Breast epithelium (tissue), 4 donors: ENCODE measurements at regions not wholly inside any gene's neighbourhood (a gene's known extent, or its start where the extent isn't known, plus 50 kb on each side); places are given as distances from the start of the nearest gene placed in this dataset.

Source experiments
- DNase-seq, 2 donors: peaks; one replicate each; pipeline ENCODE4 v3.0.0-alpha.2; 2019; ENCODE audit warnings: low spot score in 2 of 2
- H3K27ac ChIP-seq, 2 donors: fragments of 200-600 bp; sonication (generic) in 1 of 2; one replicate each; pipeline ENCODE4 v1.5.1; 2016 to 2019; ENCODE audit warnings: mild to moderate bottlenecking in 1 of 2
- H3K27me3 ChIP-seq, 2 donors: fragments of 200-600 bp; sonication (generic) in 1 of 2; one replicate each; pipeline versions ENCODE4 v1.5.1 to v1.6.0; 2017 to 2019; ENCODE audit warnings: control low read depth in 1 of 2, mild to moderate bottlenecking in 1 of 2
- H3K36me3 ChIP-seq: fragments of 200-600 bp; one replicate; pipeline ENCODE4 v1.5.1; 2019
- H3K4me1 ChIP-seq, 2 donors: fragments of 200-600 bp; sonication (generic); one replicate each; pipeline ENCODE4 v1.5.1; 2016 to 2019; ENCODE audit warnings: control low read depth in 1 of 2
- H3K4me3 ChIP-seq, 3 donors: fragments of 200-600 bp; sonication (generic); 1 replicate in 2 of 3; 2 replicates in 1 of 3; pipeline ENCODE4 v1.5.1; 2016 to 2019; ENCODE audit warnings: mild to moderate bottlenecking in 3 of 3, moderate library complexity in 2 of 3
- H3K9me3 ChIP-seq, 2 donors: fragments of 200-600 bp; sonication (generic) in 1 of 2; one replicate each; pipeline ENCODE4 v1.5.1; 2016 to 2019; ENCODE audit warnings: control low read depth in 1 of 2
- CTCF ChIP-seq, 3 donors: fragments of 450-650 bp; IDR thresholded peaks; one replicate each; pipeline ENCODE4 v1.5.1; 2016 to 2017; ENCODE audit warnings: antibody characterized with exemption in 3 of 3, mild to moderate bottlenecking in 3 of 3, moderate library complexity in 3 of 3
- POLR2A ChIP-seq: fragments of 450-650 bp; IDR thresholded peaks from one replicate; pipeline ENCODE4 v1.6.1; 2016; ENCODE audit warnings: antibody characterized with exemption, mild to moderate bottlenecking, moderate library complexity
- POLR2AphosphoS5 ChIP-seq, 3 donors: sonication (generic); formaldehyde crosslinking; IDR thresholded peaks; one replicate each; pipeline ENCODE4 v1.6.1; 2017; ENCODE audit warnings: antibody characterized with exemption in 3 of 3
- intact Hi-C: fragments of 100-400 bp; cut with DNase I; formaldehyde crosslinking; loops from one replicate; pipeline ENCODE4 v1.15.1; 2023; ENCODE audit warnings: low total_unique reads

GRCh38 chr2:71777946-71778345 is 324.6 kb downstream of the DYSF start:
- Histone ChIP-seq H3K27me3 (no peaks in the 10 kb centered on the region), H3K36me3 (no peaks in the 10 kb centered on the region), H3K4me1 (no peaks in the 10 kb centered on the region), H3K4me3 (no peak overlapping the region), H3K9me3 (no peaks in the 10 kb centered on the region), H3K27ac (no peak overlapping the region)
- DNase-seq: no peak
- TF ChIP-seq POLR2A (no peak), CTCF (IDR thresholded peaks at IDR 0.05) (no peak), POLR2AphosphoS5 (IDR thresholded peaks at IDR 0.05) (no peak)
- intact Hi-C loops: no loop called here

GRCh38 chr2:71776227-71776626 is 322.9 kb downstream of the DYSF start:
- no peak for TF ChIP-seq POLR2A
- no peak for TF ChIP-seq CTCF (IDR thresholded peaks at IDR 0.05)
- no peak for TF ChIP-seq POLR2AphosphoS5 (IDR thresholded peaks at IDR 0.05)
- intact Hi-C loops: no loop called here
- Histone ChIP-seq H3K9me3 (peaks cover 3 to 6% of the 10 kb centered on the region in 2 donors), H3K4me1 (no peaks in the 10 kb centered on the region), H3K27ac (no peak overlapping the region), H3K4me3 (no peak overlapping the region), H3K36me3 (no peaks in the 10 kb centered on the region), H3K27me3 (no peaks in the 10 kb centered on the region)
- DNase-seq: no peak

- DNase-seq: no peak
- intact Hi-C loops: no loop called here
- no peak for TF ChIP-seq POLR2AphosphoS5 (IDR thresholded peaks at IDR 0.05)
- no peak for TF ChIP-seq POLR2A
- TF ChIP-seq CTCF (IDR thresholded peaks at IDR 0.05): no peak
Measured at GRCh38 chr2:71773218-71773617, 319.9 kb downstream of the DYSF start.

GRCh38 chr2:71772510-71773172 is 319.3 kb downstream of the DYSF start:
- no peaks in the 10 kb centered on the region for H3K36me3 ChIP-seq
- no peak overlapping the region for H3K27ac ChIP-seq
- no peaks in the 10 kb centered on the region for H3K4me1 ChIP-seq
- peaks cover 7 to 16% of the 10 kb centered on the region in 2 donors for H3K9me3 ChIP-seq
- intact Hi-C loops: no loop called here
- no peaks in the 10 kb centered on the region for H3K27me3 ChIP-seq
- TF ChIP-seq POLR2AphosphoS5 (IDR thresholded peaks at IDR 0.05) (no peak), POLR2A (no peak), CTCF (IDR thresholded peaks at IDR 0.05) (no peak)
- H3K4me3 ChIP-seq: no peak overlapping the region
- no peak for DNase-seq

More at GRCh38 chr2:71773218-71773617, 319.9 kb downstream of the DYSF start:
- Histone ChIP-seq H3K36me3 (no peaks in the 10 kb centered on the region), H3K27me3 (no peaks in the 10 kb centered on the region), H3K9me3 (peaks cover 7 to 16% of the 10 kb centered on the region in 2 donors), H3K4me1 (no peaks in the 10 kb centered on the region), H3K27ac (no peak overlapping the region), H3K4me3 (no peak overlapping the region)

- Histone ChIP-seq H3K9me3 (peaks cover 7 to 16% of the 10 kb centered on the region in 2 donors), H3K27ac (no peak overlapping the region), H3K27me3 (no peaks in the 10 kb centered on the region), H3K4me1 (no peaks in the 10 kb centered on the region), H3K4me3 (no peak overlapping the region), H3K36me3 (no peaks in the 10 kb centered on the region)
- intact Hi-C loops: no loop called here
- DNase-seq: no peak
- TF ChIP-seq POLR2AphosphoS5 (IDR thresholded peaks at IDR 0.05) (no peak), CTCF (IDR thresholded peaks at IDR 0.05) (no peak), POLR2A (no peak)
Measured at GRCh38 chr2:71767663-71768062, 314.3 kb downstream of the DYSF start.
